GM23248 (cell line): ENCODE measurements at regions not wholly inside any gene's neighbourhood (a gene's known extent, or its start where the extent isn't known, plus 50 kb on each side); places are given as distances from the start of the nearest gene placed in this dataset.

Source experiments
- DNase-seq: peaks from one replicate; pipeline ENCODE4 v3.0.0-alpha.2; 2015
- H2AFZ ChIP-seq: fragments of 200-600 bp; sonication (generic); 2 replicates; pipeline ENCODE4 v1.6.1; 2016; ENCODE audit warnings: antibody characterized with exemption
- H3F3A ChIP-seq: fragments of 200-600 bp; sonication (generic); 2 replicates; pipeline ENCODE4 v1.6.1; 2016; ENCODE audit warnings: mild to moderate bottlenecking, antibody characterized with exemption, mixed run types; ENCODE audit not compliant: insufficient read depth
- H3K27ac ChIP-seq: fragments of 200-600 bp; sonication (generic); 2 replicates; pipeline ENCODE4 v1.5.1; 2016; ENCODE audit warnings: mild to moderate bottlenecking
- H3K27me3 ChIP-seq: fragments of 200-600 bp; sonication (generic); replicated peaks from 2 replicates; pipeline ENCODE4 v1.6.1; 2016; ENCODE audit warnings: mild to moderate bottlenecking; ENCODE audit not compliant: insufficient read depth
- H3K36me3 ChIP-seq: fragments of 200-600 bp; sonication (generic); 2 replicates; pipeline ENCODE4 v1.6.1; 2016; ENCODE audit warnings: low read depth, mild to moderate bottlenecking
- H3K4me1 ChIP-seq: fragments of 200-600 bp; sonication (generic); 2 replicates; pipeline ENCODE4 v1.6.1; 2016; ENCODE audit warnings: mild to moderate bottlenecking; ENCODE audit not compliant: insufficient read depth
- H3K4me2 ChIP-seq: fragments of 200-600 bp; sonication (generic); one replicate; pipeline ENCODE4 v1.6.1; 2016; ENCODE audit warnings: mild to moderate bottlenecking; ENCODE audit not compliant: unreplicated experiment
- H3K4me3 ChIP-seq: fragments of 200-600 bp; sonication (generic); 2 replicates; pipeline ENCODE4 v1.5.1; 2016; ENCODE audit warnings: mild to moderate bottlenecking
- H3K79me2 ChIP-seq: fragments of 200-600 bp; sonication (generic); 2 replicates; pipeline ENCODE4 v1.6.1; 2016; ENCODE audit warnings: mild to moderate bottlenecking; ENCODE audit not compliant: insufficient read depth
- H3K9ac ChIP-seq: fragments of 200-600 bp; sonication (generic); 2 replicates; pipeline ENCODE4 v1.6.1; 2016; ENCODE audit warnings: mild to moderate bottlenecking
- H3K9me2 ChIP-seq: fragments of 200-600 bp; sonication (generic); 2 replicates; pipeline ENCODE4 v1.6.1; 2016; ENCODE audit warnings: mixed run types, mild to moderate bottlenecking, moderate library complexity; ENCODE audit not compliant: insufficient read depth
- H3K9me3 ChIP-seq: fragments of 200-600 bp; sonication (generic); one replicate; pipeline ENCODE4 v1.6.1; 2017; ENCODE audit warnings: low read depth
- H4K20me1 ChIP-seq: fragments of 200-600 bp; sonication (generic); 2 replicates; pipeline ENCODE4 v1.6.0; 2016; ENCODE audit not compliant: insufficient read depth
- EZH2 ChIP-seq: fragments of 200-600 bp; sonication (generic); IDR thresholded peaks from 2 replicates; pipeline ENCODE4 v1.6.1; 2018; ENCODE audit warnings: antibody characterized with exemption, mild to moderate bottlenecking; ENCODE audit not compliant: insufficient read depth, poor library complexity, severe bottlenecking
- EZH2phosphoT487 ChIP-seq: fragments of 200-600 bp; sonication (generic); IDR thresholded peaks from 2 replicates; pipeline ENCODE4 v1.6.1; 2018; ENCODE audit warnings: antibody characterized with exemption, moderate library complexity, mild to moderate bottlenecking, low read depth; ENCODE audit not compliant: insufficient read depth
- WGBS, 2 experiments: methylation state at CpG; one replicate each; pipeline ENCODE4 v1.1.6; 2015 to 2017; ENCODE audit warnings: low lambda C conversion rate in 2 of 2, low coverage in 1 of 2; ENCODE audit errors: missing lambda C conversion rate in 2 of 2; 5-methylcytosine and 5-hydroxymethylcytosine counted together
- in situ Hi-C: fragments of 300-500 bp; cut with MboI; formaldehyde crosslinking; loops from 2 replicates; pipeline ENCODE4 v1.15.0; 2020

DNA sequence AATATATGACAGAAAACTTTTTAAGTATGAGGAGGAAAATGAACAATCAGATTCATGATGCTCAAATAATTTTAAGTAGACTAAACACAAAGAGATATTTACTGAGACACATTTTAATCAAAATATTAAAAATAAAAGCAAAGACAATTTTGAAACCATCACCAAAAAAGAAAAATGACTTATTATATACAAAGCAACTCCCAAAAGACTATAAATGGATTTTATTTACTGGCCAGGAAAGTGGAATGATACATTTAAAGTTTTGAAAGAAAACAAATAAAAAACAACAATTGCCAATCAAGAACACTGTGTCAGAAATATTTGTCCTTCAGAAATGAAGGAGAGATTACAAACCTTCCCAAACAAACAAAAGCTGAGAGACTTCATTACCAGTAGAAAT is 968.5 kb upstream of the CELF4 start:
- Histone ChIP-seq H3K4me3 (no peak overlapping the region), H3K9ac (no peak overlapping the region), H3F3A (no peaks in the 10 kb centered on the region), H3K27ac (no peak overlapping the region), H3K36me3 (no peaks in the 10 kb centered on the region), H3K79me2 (no peaks in the 10 kb centered on the region), H3K4me1 (no peaks in the 10 kb centered on the region), H3K9me3 (peaks cover 3% of the 10 kb centered on the region), H3K4me2 (no peak overlapping the region), H3K27me3 (no peaks in the 10 kb centered on the region), H2AFZ (no peak overlapping the region), H4K20me1 (no peaks in the 10 kb centered on the region), H3K9me2 (no peaks in the 10 kb centered on the region)
- DNase-seq: no peak
- in situ Hi-C loops: no loop called here
- no peak for TF ChIP-seq EZH2
- no peak for TF ChIP-seq EZH2phosphoT487

DNA sequence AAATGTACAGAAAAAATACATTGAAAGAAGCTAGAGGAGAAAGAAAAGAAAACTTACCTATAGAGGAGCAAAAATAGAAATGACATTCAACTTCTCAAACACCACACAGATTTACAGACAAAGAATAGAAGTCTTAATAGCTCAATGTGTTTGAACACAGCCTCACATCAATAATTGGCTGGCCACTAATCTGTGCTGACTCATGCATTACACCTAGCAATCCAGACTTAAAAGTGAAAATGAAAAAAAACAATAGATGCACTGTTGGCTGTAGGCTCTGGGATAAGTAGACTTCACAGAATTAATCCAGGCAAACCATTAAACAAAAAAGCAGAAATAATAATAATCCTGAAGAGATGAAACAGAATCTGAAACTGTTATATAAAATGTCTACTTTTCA is 961.3 kb upstream of the CELF4 start:
- Histone ChIP-seq H3K4me2 (no peak overlapping the region), H3K36me3 (no peaks in the 10 kb centered on the region), H4K20me1 (no peaks in the 10 kb centered on the region), H3K9me2 (no peaks in the 10 kb centered on the region), H3K9ac (no peak overlapping the region), H3F3A (no peaks in the 10 kb centered on the region), H3K4me3 (no peak overlapping the region), H3K4me1 (no peaks in the 10 kb centered on the region), H3K27me3 (no peaks in the 10 kb centered on the region), H3K9me3 (no peaks in the 10 kb centered on the region), H3K27ac (no peak overlapping the region), H3K79me2 (no peaks in the 10 kb centered on the region), H2AFZ (no peak overlapping the region)
- no peak for TF ChIP-seq EZH2
- no peak for TF ChIP-seq EZH2phosphoT487
- in situ Hi-C loops: no loop called here
- no peak for DNase-seq

DNA sequence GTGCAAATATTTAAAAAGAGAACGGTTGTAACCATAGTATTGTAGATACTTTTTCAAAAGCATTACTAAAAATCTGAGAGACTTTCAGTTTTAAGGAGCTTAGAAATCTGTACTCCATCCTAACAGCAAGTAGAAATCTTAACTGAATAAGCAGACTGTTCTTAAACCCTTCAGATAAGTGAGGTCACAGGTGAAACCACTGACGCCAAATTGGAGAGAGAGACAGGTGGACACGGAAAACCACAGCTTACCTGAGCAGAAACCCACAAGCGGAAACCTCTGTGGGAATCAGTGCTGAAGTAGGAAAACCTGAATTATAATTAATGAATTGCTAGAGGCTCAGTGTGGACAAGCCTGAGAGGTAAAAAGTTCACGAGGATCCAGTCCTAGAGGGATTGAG is 959.4 kb upstream of the CELF4 start:
- no peak for TF ChIP-seq EZH2
- TF ChIP-seq EZH2phosphoT487: no peak
- Histone ChIP-seq H2AFZ (no peak overlapping the region), H3K27me3 (no peaks in the 10 kb centered on the region), H4K20me1 (no peaks in the 10 kb centered on the region), H3K4me1 (no peaks in the 10 kb centered on the region), H3K9me2 (no peaks in the 10 kb centered on the region), H3K36me3 (no peaks in the 10 kb centered on the region), H3K79me2 (no peaks in the 10 kb centered on the region), H3K4me3 (no peak overlapping the region), H3K27ac (no peak overlapping the region), H3K4me2 (no peak overlapping the region), H3K9ac (no peak overlapping the region), H3K9me3 (no peaks in the 10 kb centered on the region), H3F3A (no peaks in the 10 kb centered on the region)
- 37% methylated on average over 5 of the region's 5 CpGs for WGBS, 2 experiments
- no peak for DNase-seq
- in situ Hi-C loops: no loop called here

DNA sequence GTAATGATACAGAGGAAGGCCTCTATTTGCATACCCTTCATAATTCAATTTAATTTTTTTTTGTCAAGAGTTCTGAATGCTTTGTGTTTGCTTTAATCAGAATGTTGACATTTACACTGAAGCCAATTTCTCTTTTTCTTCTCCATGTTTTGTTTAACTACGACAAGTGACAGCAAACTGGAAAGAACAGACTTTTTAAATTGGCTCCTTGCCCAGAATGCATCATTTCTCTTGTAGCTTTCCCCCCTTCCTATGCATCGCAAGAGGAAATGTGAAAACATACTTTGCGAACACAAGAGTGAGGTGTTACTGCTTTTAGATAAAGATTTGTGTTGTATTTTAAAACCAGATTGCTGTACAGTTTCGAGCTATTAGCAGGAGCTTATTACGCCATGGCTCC is 955.2 kb upstream of the CELF4 start:
- 35% methylated on average over 5 of the region's 5 CpGs for WGBS, 2 experiments
- H3K4me1 ChIP-seq: no peaks in the 10 kb centered on the region
- H3K36me3 ChIP-seq: no peaks in the 10 kb centered on the region
- H3K4me3 ChIP-seq: no peak overlapping the region
- H3K9me3 ChIP-seq: no peaks in the 10 kb centered on the region
- in situ Hi-C loops: no loop called here
- H3K9ac ChIP-seq: no peak overlapping the region
- H2AFZ ChIP-seq: no peak overlapping the region
- no peak for DNase-seq
- no peak overlapping the region for H3K4me2 ChIP-seq
- H3K27me3 ChIP-seq: no peaks in the 10 kb centered on the region
- TF ChIP-seq EZH2phosphoT487 (no peak), EZH2 (no peak)
- no peaks in the 10 kb centered on the region for H3K9me2 ChIP-seq
- no peaks in the 10 kb centered on the region for H3K79me2 ChIP-seq
- no peak overlapping the region for H3K27ac ChIP-seq
- H3F3A ChIP-seq: no peaks in the 10 kb centered on the region
- no peaks in the 10 kb centered on the region for H4K20me1 ChIP-seq

DNA sequence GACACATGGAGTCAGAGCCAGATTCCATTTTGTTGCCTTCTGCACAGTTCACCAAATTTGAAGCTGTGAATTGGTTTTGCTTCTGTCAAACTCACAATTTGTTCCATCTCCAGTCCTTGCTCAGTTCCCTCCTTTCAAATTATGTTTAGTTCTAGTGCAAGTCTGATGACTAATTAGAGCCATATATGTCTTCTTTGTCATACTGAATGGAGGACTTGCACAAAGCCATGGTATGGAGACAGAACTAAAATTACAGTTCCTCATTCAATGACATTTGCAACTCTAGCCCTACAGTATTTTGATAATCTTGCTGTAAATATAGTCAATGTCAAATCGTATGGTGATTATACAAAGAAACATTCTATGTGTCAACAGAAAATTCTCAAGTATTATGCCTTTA is 936.9 kb upstream of the CELF4 start:
- H3K9me2 ChIP-seq: no peaks in the 10 kb centered on the region
- WGBS, 2 experiments: 21 to 36% methylated on average over 1 of the region's 1 CpG
- H3K4me3 ChIP-seq: no peak overlapping the region
- no peak overlapping the region for H3K4me2 ChIP-seq
- H3K79me2 ChIP-seq: no peaks in the 10 kb centered on the region
- DNase-seq: no peak
- H3F3A ChIP-seq: no peaks in the 10 kb centered on the region
- no peaks in the 10 kb centered on the region for H3K27me3 ChIP-seq
- H3K4me1 ChIP-seq: no peaks in the 10 kb centered on the region
- no peaks in the 10 kb centered on the region for H3K9me3 ChIP-seq
- no peaks in the 10 kb centered on the region for H4K20me1 ChIP-seq
- H2AFZ ChIP-seq: no peak overlapping the region
- H3K36me3 ChIP-seq: no peaks in the 10 kb centered on the region
- no peak overlapping the region for H3K9ac ChIP-seq
- TF ChIP-seq EZH2phosphoT487: no peak
- TF ChIP-seq EZH2: no peak
- no peak overlapping the region for H3K27ac ChIP-seq
- in situ Hi-C loops: no loop called here
